Gastroesophageal sphincter (tissue), 4 donors: ENCODE measurements at regions not wholly inside any gene's neighbourhood (a gene's known extent, or its start where the extent isn't known, plus 50 kb on each side); places are given as distances from the start of the nearest gene placed in this dataset.
"Not testable (repeated sequence)": the region's sequence is repeated elsewhere in the genome, so short reads cannot be mapped to it uniquely, and the experiment has no call there.

Experiments
- ATAC-seq: fragments of 150-250 bp; one replicate; pipeline ENCODE4 v1.9.1; 2016; ENCODE audit warnings: mild to moderate bottlenecking, moderate library complexity
- H3K27ac ChIP-seq, 4 donors: fragments of 200-600 bp; sonication (generic) in 3 of 4; 1 replicate in 3 of 4; 2 replicates in 1 of 4; pipeline ENCODE4 v1.5.1; 2016 to 2019
- H3K27me3 ChIP-seq: fragments of 200-600 bp; sonication (generic); one replicate; pipeline ENCODE4 v1.5.1; 2019
- H3K36me3 ChIP-seq, 2 donors: fragments of 200-600 bp; sonication (generic); one replicate each; pipeline ENCODE4 v1.5.1; 2019; ENCODE audit warnings: control low read depth in 1 of 2
- H3K4me1 ChIP-seq, 3 donors: fragments of 200-600 bp; sonication (generic); 1 replicate in 2 of 3; 2 replicates in 1 of 3; pipeline ENCODE4 v1.5.1; 2016 to 2019; ENCODE audit warnings: control low read depth in 2 of 3
- H3K4me3 ChIP-seq, 2 donors: fragments of 200-600 bp; sonication (generic); one replicate each; pipeline ENCODE4 v1.5.1; 2019; ENCODE audit warnings: mild to moderate bottlenecking in 1 of 2, moderate library complexity in 1 of 2
- H3K9me3 ChIP-seq, 3 donors: fragments of 200-600 bp; sonication (generic); one replicate each; pipeline ENCODE4 v1.5.1; 2017 to 2019; ENCODE audit warnings: control low read depth in 2 of 3
- EP300 ChIP-seq: sonication (generic); formaldehyde crosslinking; IDR thresholded peaks from one replicate; pipeline ENCODE4 v1.6.1; 2017; ENCODE audit warnings: antibody characterized with exemption, mild to moderate bottlenecking
- POLR2A ChIP-seq, 2 donors: fragments of 450-650 bp; IDR thresholded peaks; one replicate each; pipeline ENCODE4 v1.6.1; 2017; ENCODE audit warnings: antibody characterized with exemption in 2 of 2, mild to moderate bottlenecking in 2 of 2, moderate library complexity in 1 of 2
- POLR2AphosphoS5 ChIP-seq: sonication (generic); formaldehyde crosslinking; IDR thresholded peaks from one replicate; pipeline ENCODE4 v1.6.1; 2017; ENCODE audit warnings: antibody characterized with exemption
- WGBS, 2 donors: methylation state at CpG; one replicate each; pipeline ENCODE4 v1.1.5; 2018; ENCODE audit warnings: low coverage in 1 of 2; 5-methylcytosine and 5-hydroxymethylcytosine counted together
- TF ChIP-seq, protein P1 (sequence below), 4 experiments: fragments of 200-600 bp in 2 of 4; fragments of 450-650 bp in 2 of 4; sonication (generic) in 1 of 4; IDR thresholded peaks; one replicate each; pipeline ENCODE4 v1.5.1; 2017 to 2019; ENCODE audit warnings: antibody characterized with exemption in 4 of 4, mild to moderate bottlenecking in 2 of 4, moderate library complexity in 2 of 4

DNA sequence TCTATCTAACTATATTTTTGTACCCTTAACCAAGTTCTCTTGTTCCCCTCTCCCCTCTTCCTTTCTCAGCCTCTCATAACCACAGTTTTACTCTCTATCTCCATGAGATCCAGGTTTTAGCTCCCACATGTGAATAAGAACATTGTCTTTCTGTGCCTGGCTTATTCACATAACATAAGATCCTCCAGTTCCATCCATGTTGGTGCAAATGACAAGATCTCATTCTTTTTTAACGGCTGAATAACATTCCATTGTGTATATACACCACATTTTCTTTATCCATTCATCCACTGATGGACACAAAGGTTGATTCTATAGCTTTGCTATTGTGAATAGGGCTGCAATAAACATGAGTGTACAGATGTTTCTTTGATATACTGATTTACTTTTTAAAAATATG, 83.9 kb upstream of the TMEM178A start:
- Histone ChIP-seq H3K36me3 (no peaks in the 10 kb centered on the region), H3K4me3 (no peak overlapping the region), H3K9me3 (peaks cover 0 to 10% (median 0%) of the 10 kb centered on the region in 3 donors), H3K27me3 (no peaks in the 10 kb centered on the region), H3K4me1 (no peaks in the 10 kb centered on the region), H3K27ac (no peak overlapping the region)
- no peak for TF ChIP-seq EP300
- TF ChIP-seq POLR2A (IDR thresholded peaks at IDR 0.05) = no peak
- no peak for ATAC-seq
- 50 to 83% methylated on average over 1 of the region's 1 CpG for WGBS, 2 donors

DNA sequence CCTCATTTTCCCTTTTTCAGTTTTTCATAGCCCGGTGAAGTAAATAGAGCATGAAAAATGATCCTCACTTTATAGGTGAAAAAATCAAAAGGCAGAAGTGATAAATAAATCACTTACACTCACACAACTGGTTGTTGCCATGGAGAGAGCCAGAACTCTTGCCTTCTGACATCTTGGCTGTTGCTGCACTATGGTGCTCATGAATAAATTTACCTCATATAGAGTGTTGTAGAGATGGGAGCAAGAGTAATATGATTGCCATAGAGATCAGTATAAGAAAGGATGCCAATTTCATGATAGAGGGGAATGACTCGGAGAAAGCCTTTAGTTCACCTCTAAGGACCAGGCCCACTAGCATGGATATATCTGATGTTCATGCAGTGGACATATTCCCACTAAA, 82.5 kb upstream of the TMEM178A start:
- no peak for TF ChIP-seq POLR2A (IDR thresholded peaks at IDR 0.05)
- no peak for TF ChIP-seq EP300
- TF ChIP-seq, protein P1, sequence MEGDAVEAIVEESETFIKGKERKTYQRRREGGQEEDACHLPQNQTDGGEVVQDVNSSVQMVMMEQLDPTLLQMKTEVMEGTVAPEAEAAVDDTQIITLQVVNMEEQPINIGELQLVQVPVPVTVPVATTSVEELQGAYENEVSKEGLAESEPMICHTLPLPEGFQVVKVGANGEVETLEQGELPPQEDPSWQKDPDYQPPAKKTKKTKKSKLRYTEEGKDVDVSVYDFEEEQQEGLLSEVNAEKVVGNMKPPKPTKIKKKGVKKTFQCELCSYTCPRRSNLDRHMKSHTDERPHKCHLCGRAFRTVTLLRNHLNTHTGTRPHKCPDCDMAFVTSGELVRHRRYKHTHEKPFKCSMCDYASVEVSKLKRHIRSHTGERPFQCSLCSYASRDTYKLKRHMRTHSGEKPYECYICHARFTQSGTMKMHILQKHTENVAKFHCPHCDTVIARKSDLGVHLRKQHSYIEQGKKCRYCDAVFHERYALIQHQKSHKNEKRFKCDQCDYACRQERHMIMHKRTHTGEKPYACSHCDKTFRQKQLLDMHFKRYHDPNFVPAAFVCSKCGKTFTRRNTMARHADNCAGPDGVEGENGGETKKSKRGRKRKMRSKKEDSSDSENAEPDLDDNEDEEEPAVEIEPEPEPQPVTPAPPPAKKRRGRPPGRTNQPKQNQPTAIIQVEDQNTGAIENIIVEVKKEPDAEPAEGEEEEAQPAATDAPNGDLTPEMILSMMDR (IDR thresholded peaks at IDR 0.05) = no peak
- TF ChIP-seq POLR2AphosphoS5 = no peak
- WGBS, 2 donors = 85 to 93% methylated on average over 2 of the region's 2 CpGs
- Histone ChIP-seq H3K27ac (no peak overlapping the region), H3K9me3 (peaks cover 0 to 16% (median 0%) of the 10 kb centered on the region in 3 donors), H3K36me3 (no peaks in the 10 kb centered on the region), H3K4me3 (no peak overlapping the region), H3K4me1 (no peaks in the 10 kb centered on the region), H3K27me3 (no peaks in the 10 kb centered on the region)
- ATAC-seq = no peak

DNA sequence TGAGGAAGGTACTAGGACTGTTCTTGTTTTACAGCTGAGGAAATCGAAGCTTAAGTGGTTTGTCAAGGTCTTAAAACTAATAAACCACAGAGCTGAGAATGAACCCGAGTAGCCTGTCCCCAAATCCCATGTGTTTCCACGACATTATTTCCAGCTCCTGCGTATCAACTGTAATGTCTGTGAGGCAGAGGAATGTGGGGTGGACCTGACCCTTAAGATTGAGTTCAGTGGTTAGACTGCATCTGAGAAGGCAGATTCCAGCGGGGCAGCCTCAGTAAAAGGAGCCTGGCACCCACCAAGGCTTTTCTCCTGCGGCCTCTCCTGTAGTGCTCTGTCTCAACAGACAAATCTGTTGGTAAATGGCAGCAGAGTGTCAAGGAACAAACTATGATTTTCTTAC, 81.9 kb upstream of the TMEM178A start:
- Histone ChIP-seq H3K27ac (no peak overlapping the region), H3K4me3 (no peak overlapping the region), H3K9me3 (peaks cover 0 to 16% (median 0%) of the 10 kb centered on the region in 3 donors), H3K36me3 (no peaks in the 10 kb centered on the region), H3K27me3 (no peaks in the 10 kb centered on the region), H3K4me1 (no peaks in the 10 kb centered on the region)
- WGBS, 2 donors = 77 to 82% methylated on average over 5 to 6 of the region's 6 CpGs
- ATAC-seq = no peak
- TF ChIP-seq POLR2AphosphoS5 = no peak
- TF ChIP-seq EP300 = no peak
- TF ChIP-seq, protein P1 (IDR thresholded peaks at IDR 0.05) = no peak
- TF ChIP-seq POLR2A (IDR thresholded peaks at IDR 0.05) = no peak

- H3K9me3 ChIP-seq = peaks cover 0 to 16% (median 0%) of the 10 kb centered on the region in 3 donors
- H3K4me3 ChIP-seq = no peak overlapping the region
- TF ChIP-seq, protein P1 (IDR thresholded peaks at IDR 0.05) = no peak
- TF ChIP-seq EP300 (no peak), POLR2AphosphoS5 (no peak), POLR2A (IDR thresholded peaks at IDR 0.05) (no peak)
- no peak overlapping the region for H3K27ac ChIP-seq
- 54 to 61% methylated on average over 4 to 5 of the region's 5 CpGs for WGBS, 2 donors
- no peaks in the 10 kb centered on the region for H3K4me1 ChIP-seq
- no peak for ATAC-seq
- no peaks in the 10 kb centered on the region for H3K27me3 ChIP-seq
- no peaks in the 10 kb centered on the region for H3K36me3 ChIP-seq
Observed at GRCh38 chr2:39584283-39584965, 81.3 kb upstream of the TMEM178A start.

DNA sequence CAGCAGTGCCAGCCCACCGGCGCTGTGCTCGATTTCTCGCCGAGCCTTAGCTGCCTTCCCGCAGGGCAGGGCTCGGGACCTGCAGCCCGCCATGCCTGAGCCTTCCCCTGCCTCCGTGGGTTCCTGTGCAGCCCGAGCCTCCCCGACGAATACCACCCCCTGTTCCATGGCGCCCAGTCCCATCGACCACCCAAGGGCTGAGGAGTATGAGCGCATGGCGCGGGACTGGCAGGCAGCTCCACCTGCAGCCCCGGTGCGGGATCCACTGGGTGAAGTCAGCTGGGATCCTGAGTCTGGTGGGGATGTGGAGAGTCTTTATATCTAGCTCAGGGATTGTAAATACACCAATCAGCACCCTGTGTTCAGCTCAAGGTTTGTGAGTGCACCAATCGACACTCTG, 80.2 kb upstream of the TMEM178A start:
- not testable (repeated sequence) for H3K4me1 ChIP-seq, H3K27ac ChIP-seq, H3K36me3 ChIP-seq, H3K27me3 ChIP-seq, ATAC-seq, H3K4me3 ChIP-seq
- peaks cover 0 to 11% (median 0%) of the 10 kb centered on the region in 3 donors for H3K9me3 ChIP-seq
- WGBS, 2 donors = no CpG with 5 or more reads among the region's 20 CpGs

- Histone ChIP-seq H3K36me3 (no peaks in the 10 kb centered on the region), H3K27me3 (no peaks in the 10 kb centered on the region), H3K4me3 (no peak overlapping the region), H3K4me1 (no peaks in the 10 kb centered on the region), H3K27ac (no peak overlapping the region), H3K9me3 (peaks cover 0 to 7% (median 0%) of the 10 kb centered on the region in 3 donors)
- no peak for ATAC-seq
- TF ChIP-seq POLR2A (IDR thresholded peaks at IDR 0.05) = no peak
- no peak for TF ChIP-seq EP300
- TF ChIP-seq POLR2AphosphoS5 = no peak
- TF ChIP-seq, protein P1 (IDR thresholded peaks at IDR 0.05) = no peak
- 97% methylated on average over 3 of the region's 3 CpGs for WGBS, 2 donors
Observed at GRCh38 chr2:39587168-39587567, 78.5 kb upstream of the TMEM178A start.
